ENCODE measurements at regions not wholly inside any gene's neighbourhood (a gene's known extent, or its start where the extent isn't known, plus 50 kb on each side); places are given as distances from the start of the nearest gene placed in this dataset.

DNA sequence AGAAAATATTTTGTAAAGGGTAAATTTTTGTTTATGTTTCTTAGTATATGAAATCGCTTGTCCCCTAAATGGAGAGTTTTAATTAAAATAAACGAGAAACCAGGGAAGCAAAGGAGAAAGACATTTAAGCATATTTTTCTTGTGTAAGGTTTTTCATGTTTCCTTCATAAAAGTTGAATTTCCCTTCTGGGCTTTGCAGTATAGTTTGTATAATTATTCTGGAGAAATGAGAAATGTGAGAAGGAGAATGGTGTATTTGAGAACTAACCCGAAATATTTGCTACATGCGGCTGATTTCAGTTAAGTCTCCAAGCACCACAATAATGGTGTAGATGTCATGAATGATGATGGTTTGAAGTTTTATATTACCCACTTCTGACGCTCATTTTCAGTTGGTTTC lies 307.7 kb upstream of the SEL1L start:
- no peaks in the 10 kb centered on the region for H3K27me3 ChIP-seq
- WGBS, 2 donors, result 89 to 91% methylated on average over 5 of the region's 5 CpGs
- DNase-seq, result no peak
- peaks cover 0 to 7% (median under 1%) of the 10 kb centered on the region in 4 donors for H3K9me3 ChIP-seq
- H3K4me1 ChIP-seq, result no peaks in the 10 kb centered on the region
- TF ChIP-seq EP300 (IDR thresholded peaks at IDR 0.05), result no peak
- intact Hi-C loops (cut with DNase I), result no loop called here
- no peaks in the 10 kb centered on the region for H3K36me3 ChIP-seq
- H3K4me3 ChIP-seq, result no peak overlapping the region
- no peak overlapping the region for H3K27ac ChIP-seq

DNA sequence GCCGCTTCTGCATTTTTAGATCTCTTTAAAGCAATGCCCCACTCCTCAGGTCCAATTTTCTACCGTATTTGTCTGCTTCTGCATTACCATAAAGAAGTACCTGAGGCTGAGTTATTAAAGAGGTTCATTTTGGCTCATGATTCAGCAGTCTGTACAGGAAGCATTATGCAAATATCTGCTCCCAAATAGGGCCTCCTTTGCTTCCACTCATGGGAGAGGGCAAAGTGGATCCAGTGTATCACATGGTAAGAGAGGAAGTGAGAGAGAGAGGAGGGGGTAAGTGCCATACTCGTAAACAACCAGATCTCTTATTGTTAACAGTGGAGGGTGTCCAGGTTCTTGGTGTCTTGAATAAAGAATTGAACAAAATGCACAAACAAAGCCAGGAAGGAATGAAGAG lies 316.1 kb upstream of the SEL1L start:
- 72 to 78% methylated on average over 3 of the region's 3 CpGs for WGBS, 2 donors
- Histone ChIP-seq H3K4me1 (no peaks in the 10 kb centered on the region), H3K36me3 (no peaks in the 10 kb centered on the region), H3K27ac (no peak overlapping the region), H3K9me3 (peaks cover 0 to 14% (median 2%) of the 10 kb centered on the region in 4 donors), H3K4me3 (no peak overlapping the region), H3K27me3 (no peaks in the 10 kb centered on the region)
- no peak for DNase-seq
- intact Hi-C loops (cut with DNase I), result no loop called here
- no peak for TF ChIP-seq POLR2AphosphoS5 (IDR thresholded peaks at IDR 0.05)
- no peak for TF ChIP-seq EP300 (IDR thresholded peaks at IDR 0.05)
- TF ChIP-seq POLR2A (IDR thresholded peaks at IDR 0.05), result no peak
- TF ChIP-seq, protein P1, sequence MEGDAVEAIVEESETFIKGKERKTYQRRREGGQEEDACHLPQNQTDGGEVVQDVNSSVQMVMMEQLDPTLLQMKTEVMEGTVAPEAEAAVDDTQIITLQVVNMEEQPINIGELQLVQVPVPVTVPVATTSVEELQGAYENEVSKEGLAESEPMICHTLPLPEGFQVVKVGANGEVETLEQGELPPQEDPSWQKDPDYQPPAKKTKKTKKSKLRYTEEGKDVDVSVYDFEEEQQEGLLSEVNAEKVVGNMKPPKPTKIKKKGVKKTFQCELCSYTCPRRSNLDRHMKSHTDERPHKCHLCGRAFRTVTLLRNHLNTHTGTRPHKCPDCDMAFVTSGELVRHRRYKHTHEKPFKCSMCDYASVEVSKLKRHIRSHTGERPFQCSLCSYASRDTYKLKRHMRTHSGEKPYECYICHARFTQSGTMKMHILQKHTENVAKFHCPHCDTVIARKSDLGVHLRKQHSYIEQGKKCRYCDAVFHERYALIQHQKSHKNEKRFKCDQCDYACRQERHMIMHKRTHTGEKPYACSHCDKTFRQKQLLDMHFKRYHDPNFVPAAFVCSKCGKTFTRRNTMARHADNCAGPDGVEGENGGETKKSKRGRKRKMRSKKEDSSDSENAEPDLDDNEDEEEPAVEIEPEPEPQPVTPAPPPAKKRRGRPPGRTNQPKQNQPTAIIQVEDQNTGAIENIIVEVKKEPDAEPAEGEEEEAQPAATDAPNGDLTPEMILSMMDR (IDR thresholded peaks at IDR 0.05), result no peak

DNA sequence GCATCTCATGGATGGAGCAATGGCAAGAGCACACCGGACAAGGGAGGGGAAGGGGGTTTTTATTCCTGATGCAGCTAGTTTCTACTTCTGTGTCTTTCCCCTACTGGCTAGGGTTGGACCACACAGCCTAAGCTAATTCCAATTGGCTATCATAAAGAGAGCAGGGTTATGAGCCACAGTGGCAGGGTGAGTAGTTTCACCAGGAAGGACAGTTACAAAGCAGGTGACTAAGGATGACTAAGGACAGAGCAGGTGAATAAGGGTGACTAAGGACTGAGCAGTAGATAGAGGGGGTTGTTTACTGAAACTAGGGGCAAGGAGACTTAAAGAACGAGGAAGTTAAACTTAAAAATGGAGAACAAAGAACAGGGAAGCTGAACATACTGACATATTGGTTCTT lies 321.4 kb upstream of the SEL1L start:
- H3K9me3 ChIP-seq, result peaks cover 0 to 3% (median 1%) of the 10 kb centered on the region in 4 donors
- 64 to 71% methylated on average over 2 of the region's 2 CpGs for WGBS, 2 donors
- no peak for TF ChIP-seq POLR2AphosphoS5 (IDR thresholded peaks at IDR 0.05)
- TF ChIP-seq POLR2A (IDR thresholded peaks at IDR 0.05), result no peak
- DNase-seq, result no peak
- H3K27me3 ChIP-seq, result no peaks in the 10 kb centered on the region
- no peaks in the 10 kb centered on the region for H3K4me1 ChIP-seq
- intact Hi-C loops (cut with DNase I), result no loop called here
- no peaks in the 10 kb centered on the region for H3K36me3 ChIP-seq
- no peak overlapping the region for H3K27ac ChIP-seq
- H3K4me3 ChIP-seq, result no peak overlapping the region

DNA sequence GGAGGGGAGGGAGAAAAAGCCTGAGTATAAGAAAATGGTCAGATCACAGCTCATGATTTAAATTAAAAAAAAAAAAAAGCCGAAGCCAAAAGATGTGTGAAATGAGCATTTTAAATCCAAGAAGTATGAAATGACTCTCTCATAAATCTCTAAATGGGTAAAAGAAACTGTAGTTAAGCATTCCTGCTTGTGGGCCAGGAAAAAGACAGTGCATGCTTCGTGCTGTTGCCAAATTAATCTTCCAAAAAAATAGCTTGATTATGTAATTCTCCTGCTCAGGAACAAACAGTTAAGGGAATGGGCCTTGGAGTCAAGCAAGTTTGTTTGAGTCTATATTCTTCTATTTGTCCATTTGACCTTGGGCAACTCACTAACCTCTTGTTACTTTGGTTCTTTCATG lies 325.4 kb upstream of the SEL1L start:
- Histone ChIP-seq H3K4me1 (no peaks in the 10 kb centered on the region), H3K27me3 (no peaks in the 10 kb centered on the region), H3K4me3 (no peak overlapping the region), H3K27ac (no peak overlapping the region), H3K36me3 (no peaks in the 10 kb centered on the region), H3K9me3 (peaks cover 0 to 3% (median 1%) of the 10 kb centered on the region in 4 donors)
- DNase-seq, result no peak
- TF ChIP-seq POLR2A (IDR thresholded peaks at IDR 0.05) (no peak), POLR2AphosphoS5 (IDR thresholded peaks at IDR 0.05) (no peak), EP300 (IDR thresholded peaks at IDR 0.05) (no peak)
- TF ChIP-seq, protein P1 (IDR thresholded peaks at IDR 0.05), result no peak
- intact Hi-C loops (cut with DNase I), result no loop called here
- 77 to 83% methylated on average over 2 of the region's 2 CpGs for WGBS, 2 donors

DNA sequence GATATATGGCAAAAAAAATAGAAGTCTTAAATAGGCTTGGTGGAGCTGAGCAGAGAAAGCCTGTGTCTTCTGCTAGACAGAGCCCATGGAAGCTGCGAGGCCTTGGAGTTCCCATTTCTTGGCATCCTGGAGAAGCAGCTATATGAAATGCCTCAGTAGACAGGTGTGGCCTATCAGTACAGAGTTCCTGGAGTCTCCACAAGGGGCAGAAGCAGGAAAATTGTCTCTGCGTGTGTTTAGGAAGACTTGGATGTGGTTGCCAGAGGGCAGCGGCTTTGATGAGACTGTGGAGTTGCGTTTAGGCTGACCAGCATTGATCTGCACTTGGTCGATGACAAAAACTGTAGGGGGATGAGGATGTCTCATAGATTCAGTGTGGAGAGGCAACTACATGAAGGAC lies 334.5 kb upstream of the SEL1L start:
- H3K4me1 ChIP-seq, result no peaks in the 10 kb centered on the region
- no peaks in the 10 kb centered on the region for H3K27me3 ChIP-seq
- no peak for DNase-seq
- TF ChIP-seq POLR2AphosphoS5 (IDR thresholded peaks at IDR 0.05) (no peak), EP300 (IDR thresholded peaks at IDR 0.05) (no peak), POLR2A (IDR thresholded peaks at IDR 0.05) (no peak)
- TF ChIP-seq, protein P1 (IDR thresholded peaks at IDR 0.05), result no peak
- H3K4me3 ChIP-seq, result no peak overlapping the region
- WGBS, 2 donors, result 77 to 91% methylated on average over 5 of the region's 5 CpGs
- H3K27ac ChIP-seq, result no peak overlapping the region
- peaks cover 0 to 4% (median 0%) of the 10 kb centered on the region in 4 donors for H3K9me3 ChIP-seq
- intact Hi-C loops (cut with DNase I), result no loop called here
- H3K36me3 ChIP-seq, result no peaks in the 10 kb centered on the region

DNA sequence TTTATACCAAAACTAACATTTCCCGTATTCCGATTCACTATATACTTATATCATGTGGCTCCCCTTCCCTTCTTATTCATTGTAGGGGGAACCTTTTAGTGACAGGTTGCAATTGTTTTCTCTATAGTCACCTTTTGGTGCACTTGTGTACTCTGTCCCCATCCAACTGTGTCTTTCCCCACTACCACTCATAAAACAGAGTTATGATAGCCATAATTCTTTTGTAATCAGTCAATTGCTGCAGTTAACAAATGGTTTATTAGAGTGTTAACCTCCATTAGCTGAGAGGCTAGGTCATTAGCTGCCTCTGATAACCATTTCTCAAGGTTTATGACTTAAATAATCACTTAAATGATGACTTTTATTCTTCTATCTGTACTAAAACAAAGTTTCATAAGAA lies 338.1 kb upstream of the SEL1L start:
- peaks cover 0 to 10% (median 0%) of the 10 kb centered on the region in 4 donors for H3K9me3 ChIP-seq
- no peak for TF ChIP-seq POLR2A (IDR thresholded peaks at IDR 0.05)
- no peak for TF ChIP-seq POLR2AphosphoS5 (IDR thresholded peaks at IDR 0.05)
- TF ChIP-seq EP300 (IDR thresholded peaks at IDR 0.05), result no peak
- TF ChIP-seq, protein P1 (IDR thresholded peaks at IDR 0.05), result no peak
- 83 to 91% methylated on average over 2 of the region's 2 CpGs for whole genome bisulfite sequencing, 2 donors
- H3K4me3 ChIP-seq, result no peak overlapping the region
- H3K27me3 ChIP-seq, result no peaks in the 10 kb centered on the region
- H3K36me3 ChIP-seq, result no peaks in the 10 kb centered on the region
- intact Hi-C loops (cut with DNase I), result no loop called here
- DNase-seq, result no peak
- H3K4me1 ChIP-seq, result no peaks in the 10 kb centered on the region
- no peak overlapping the region for H3K27ac ChIP-seq

All from sigmoid colon (tissue), 6 donors.